GM12892 (cell line): ENCODE measurements at regions not wholly inside any gene's neighbourhood (a gene's known extent, or its start where the extent isn't known, plus 50 kb on each side); places are given as distances from the start of the nearest gene placed in this dataset.

Experiments used
- POLR2A ChIP-seq: IDR thresholded peaks from 2 replicates; pipeline ENCODE4 v1.6.1; 2011; ENCODE audit warnings: low read depth, low read length, control low read depth
- POLR2AphosphoS5 ChIP-seq: IDR thresholded peaks from 2 replicates; pipeline ENCODE4 v1.6.1; 2011; ENCODE audit warnings: low read depth, low read length, control low read depth
- TAF1 ChIP-seq: IDR thresholded peaks from 2 replicates; pipeline ENCODE4 v1.6.1; 2011; ENCODE audit warnings: low read depth, mild to moderate bottlenecking, control low read depth, low read length, borderline replicate concordance

GRCh38 chr12:70150230-70150629 lies 93.0 kb upstream of the CNOT2 start:
- TF ChIP-seq POLR2A (no peak), POLR2AphosphoS5 (no peak), TAF1 (no peak)
